Muscle layer of colon (tissue), 2 donors: ENCODE measurements at regions not wholly inside any gene's neighbourhood (a gene's known extent, or its start where the extent isn't known, plus 50 kb on each side); places are given as distances from the start of the nearest gene placed in this dataset.

Experiments used
- H3K27ac ChIP-seq: one replicate; pipeline ENCODE4 v1.7.0; 2013; ENCODE audit warnings: low read depth, mild to moderate bottlenecking, low read length, moderate library complexity
- H3K27me3 ChIP-seq, 2 donors: one replicate each; pipeline ENCODE4 v1.7.0; 2013; ENCODE audit warnings: low read length in 2 of 2, mild to moderate bottlenecking in 2 of 2; ENCODE audit not compliant: insufficient read depth in 2 of 2, control insufficient read depth in 1 of 2
- H3K36me3 ChIP-seq: one replicate; pipeline ENCODE4 v1.7.0; 2013; ENCODE audit warnings: mild to moderate bottlenecking, low read length; ENCODE audit not compliant: insufficient read depth
- H3K4me1 ChIP-seq: one replicate; pipeline ENCODE4 v1.7.0; 2013; ENCODE audit warnings: mild to moderate bottlenecking, low read length; ENCODE audit not compliant: insufficient read depth
- H3K4me3 ChIP-seq, 2 donors: one replicate each; pipeline ENCODE4 v1.7.0; 2013; ENCODE audit warnings: low read length in 2 of 2, low read depth in 1 of 2, mild to moderate bottlenecking in 1 of 2, moderate library complexity in 1 of 2
- H3K9ac ChIP-seq: one replicate; pipeline ENCODE4 v1.7.0; 2013; ENCODE audit warnings: low read length
- H3K9me3 ChIP-seq: one replicate; pipeline ENCODE4 v1.7.0; 2013; ENCODE audit warnings: mild to moderate bottlenecking, low read length
- donor health status: abdominal sarcoma.
- donor health status: Adenocarcinoma of cecum.

DNA sequence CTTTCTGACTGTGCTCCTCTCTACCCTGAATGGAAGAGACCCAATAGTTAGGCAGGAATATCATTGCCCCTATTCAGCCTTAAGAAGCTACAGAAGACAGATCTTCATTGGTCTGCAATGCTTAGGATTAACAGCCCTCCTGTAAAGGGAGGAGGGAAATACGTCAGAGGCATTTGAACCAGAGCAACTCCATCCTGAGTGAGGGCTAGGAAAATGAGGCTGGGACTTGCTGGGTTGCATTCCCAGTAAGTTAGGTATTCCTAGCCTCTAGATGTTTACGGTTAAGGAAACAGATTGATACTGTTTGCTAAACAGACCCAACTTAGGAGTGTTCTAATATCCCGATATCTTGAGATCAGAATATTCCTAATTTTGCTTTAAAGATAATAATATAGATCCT is 63.5 kb downstream of the PCDH18 start:
- H3K27me3 ChIP-seq = no peaks in the 10 kb centered on the region
- H3K36me3 ChIP-seq = no peaks in the 10 kb centered on the region
- H3K9me3 ChIP-seq = no peaks in the 10 kb centered on the region
- no peak overlapping the region for H3K4me3 ChIP-seq
- H3K27ac ChIP-seq = no peak overlapping the region
- H3K9ac ChIP-seq = no peak overlapping the region
- no peaks in the 10 kb centered on the region for H3K4me1 ChIP-seq

- Histone ChIP-seq H3K9me3 (no peaks in the 10 kb centered on the region), H3K4me1 (no peaks in the 10 kb centered on the region), H3K36me3 (no peaks in the 10 kb centered on the region), H3K4me3 (no peak overlapping the region), H3K9ac (no peak overlapping the region), H3K27ac (no peak overlapping the region), H3K27me3 (no peaks in the 10 kb centered on the region)
These were observed 64.8 kb downstream of the PCDH18 start for GRCh38 chr4:137467537-137467936.

GRCh38 chr4:137463377-137464003 is 68.8 kb downstream of the PCDH18 start:
- H3K4me1 ChIP-seq = no peaks in the 10 kb centered on the region
- H3K27ac ChIP-seq = no peak overlapping the region
- no peak overlapping the region for H3K9ac ChIP-seq
- H3K4me3 ChIP-seq = no peak overlapping the region
- H3K36me3 ChIP-seq = no peaks in the 10 kb centered on the region
- H3K27me3 ChIP-seq = no peaks in the 10 kb centered on the region
- no peaks in the 10 kb centered on the region for H3K9me3 ChIP-seq

DNA sequence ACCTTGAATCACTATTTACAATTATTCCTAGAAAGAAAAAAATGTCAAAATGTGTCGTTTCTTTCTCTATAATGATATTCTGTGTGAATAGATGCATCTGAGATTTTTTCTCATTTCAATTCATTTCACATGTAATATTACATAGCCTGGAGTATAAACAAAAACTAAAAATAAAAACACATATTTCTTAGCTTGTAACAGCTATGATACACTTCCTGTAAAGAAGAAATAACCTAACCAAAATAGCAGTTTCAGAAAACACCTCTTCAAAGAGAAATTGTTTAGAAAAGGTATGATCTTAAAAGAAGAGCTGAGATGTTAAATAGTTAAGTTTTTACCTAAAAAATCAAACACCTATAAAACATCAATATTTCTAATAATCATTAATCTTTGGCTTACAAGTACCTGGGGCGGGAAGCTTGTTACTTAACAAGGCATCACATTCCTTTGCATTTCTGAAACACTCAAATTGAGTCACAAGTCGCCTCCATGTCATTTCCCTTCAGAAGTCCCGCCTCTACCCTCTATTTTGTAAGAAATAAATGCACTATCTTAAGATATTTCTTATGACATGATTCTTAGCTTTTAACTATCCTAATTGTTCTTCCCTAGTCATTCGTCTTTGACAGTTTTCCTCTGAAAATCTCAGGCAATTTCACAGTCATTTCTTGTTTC is 76.5 kb downstream of the PCDH18 start:
- Histone ChIP-seq H3K36me3 (no peaks in the 10 kb centered on the region), H3K4me3 (no peak overlapping the region), H3K4me1 (peaks cover 3% of the 10 kb centered on the region), H3K9me3 (no peaks in the 10 kb centered on the region), H3K9ac (no peak overlapping the region), H3K27me3 (no peaks in the 10 kb centered on the region), H3K27ac (no peak overlapping the region)

DNA sequence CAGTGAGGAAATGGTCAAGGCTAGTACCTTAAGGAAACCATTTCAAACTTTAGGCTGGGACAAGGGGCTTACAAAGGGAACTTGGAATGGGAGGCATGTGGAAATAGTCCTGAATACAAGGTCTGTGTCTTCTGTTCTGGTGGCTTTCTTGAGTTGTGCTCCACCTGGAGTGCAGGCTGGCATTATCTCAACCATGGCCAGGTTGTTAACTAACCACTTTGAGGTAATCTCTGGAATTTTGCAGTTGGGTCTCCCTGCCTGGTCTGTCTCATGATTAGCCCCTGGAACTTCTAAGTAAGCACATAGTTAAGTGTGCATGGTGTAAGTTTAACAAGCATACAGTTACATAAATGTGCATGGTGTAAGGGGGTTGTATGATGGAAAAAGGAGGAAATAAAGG is 77.5 kb downstream of the PCDH18 start:
- no peaks in the 10 kb centered on the region for H3K36me3 ChIP-seq
- no peak overlapping the region for H3K4me3 ChIP-seq
- no peak overlapping the region for H3K27ac ChIP-seq
- H3K4me1 ChIP-seq = peaks cover 6% of the 10 kb centered on the region
- H3K9me3 ChIP-seq = no peaks in the 10 kb centered on the region
- H3K9ac ChIP-seq = no peak overlapping the region
- H3K27me3 ChIP-seq = no peaks in the 10 kb centered on the region

DNA sequence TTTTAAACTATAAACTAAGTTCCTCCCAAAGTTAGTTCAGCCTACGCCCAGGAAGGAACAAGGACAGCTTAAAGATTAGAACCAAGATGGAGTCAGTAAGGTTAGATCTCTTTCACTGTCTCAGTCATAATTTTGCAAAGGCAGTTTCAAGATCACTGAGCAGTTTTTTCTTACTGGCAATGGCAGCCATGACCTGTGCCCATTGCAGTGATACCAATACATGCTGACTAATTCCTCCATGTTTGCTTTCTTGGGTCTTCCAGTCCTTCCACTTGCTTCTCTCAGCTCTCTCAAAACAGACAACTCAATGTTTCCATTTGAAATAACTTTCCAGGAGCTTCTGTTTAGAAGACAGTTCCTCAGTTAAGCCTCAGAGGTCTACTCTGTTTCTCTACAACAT is 79.5 kb downstream of the PCDH18 start:
- H3K9me3 ChIP-seq = no peaks in the 10 kb centered on the region
- peaks cover 6% of the 10 kb centered on the region for H3K4me1 ChIP-seq
- H3K9ac ChIP-seq = no peak overlapping the region
- H3K27ac ChIP-seq = no peak overlapping the region
- no peak overlapping the region for H3K4me3 ChIP-seq
- no peaks in the 10 kb centered on the region for H3K36me3 ChIP-seq
- no peaks in the 10 kb centered on the region for H3K27me3 ChIP-seq

- Histone ChIP-seq H3K27ac (no peak overlapping the region), H3K4me3 (no peak overlapping the region), H3K36me3 (no peaks in the 10 kb centered on the region), H3K4me1 (peaks cover 6% of the 10 kb centered on the region), H3K27me3 (no peaks in the 10 kb centered on the region), H3K9me3 (no peaks in the 10 kb centered on the region), H3K9ac (no peak overlapping the region)
These were observed 81.0 kb downstream of the PCDH18 start for GRCh38 chr4:137451172-137451825.

DNA sequence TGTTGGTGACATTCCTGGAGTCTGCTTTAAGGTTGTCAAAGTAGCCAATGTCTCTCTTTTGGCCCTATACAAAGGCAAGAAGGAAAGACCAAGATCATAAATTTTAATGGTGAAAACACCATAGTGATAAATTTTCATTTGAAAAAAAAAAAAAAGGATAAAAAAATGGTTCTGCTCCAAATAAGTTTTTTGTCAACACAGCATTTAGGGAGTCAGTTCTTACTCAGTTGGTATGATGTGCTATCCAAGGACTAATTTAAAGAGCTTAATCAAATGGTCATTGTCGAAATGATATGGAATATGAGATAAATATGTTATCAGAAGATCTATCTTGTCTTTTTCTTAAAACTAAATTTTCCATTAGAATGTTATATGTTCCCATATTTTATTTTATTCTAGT is 83.9 kb downstream of the PCDH18 start:
- Histone ChIP-seq H3K27ac (no peak overlapping the region), H3K9me3 (no peaks in the 10 kb centered on the region), H3K36me3 (no peaks in the 10 kb centered on the region), H3K9ac (no peak overlapping the region), H3K27me3 (no peaks in the 10 kb centered on the region), H3K4me1 (peaks cover 6% of the 10 kb centered on the region), H3K4me3 (no peak overlapping the region)

DNA sequence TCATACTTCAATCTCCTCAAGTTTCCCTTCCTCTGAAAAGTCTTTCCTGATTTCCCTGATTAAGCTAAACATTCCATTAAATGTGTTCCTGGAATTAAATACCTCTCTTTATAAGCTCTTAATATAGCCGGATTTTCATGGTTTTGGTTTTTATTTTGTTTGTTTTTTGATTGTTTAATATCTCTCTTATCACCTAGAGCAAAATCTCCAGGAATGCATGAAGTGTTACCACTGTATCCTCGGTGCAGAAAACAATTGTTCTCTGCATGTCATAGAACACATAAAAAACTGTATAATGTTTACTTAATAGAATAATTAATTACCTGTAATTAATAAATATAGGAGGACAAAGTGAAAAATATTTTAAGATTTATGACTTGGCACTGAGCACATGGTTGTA is 86.2 kb downstream of the PCDH18 start:
- Histone ChIP-seq H3K4me1 (peaks cover 6% of the 10 kb centered on the region), H3K4me3 (no peak overlapping the region), H3K27ac (no peak overlapping the region), H3K27me3 (no peaks in the 10 kb centered on the region), H3K36me3 (no peaks in the 10 kb centered on the region), H3K9me3 (no peaks in the 10 kb centered on the region), H3K9ac (no peak overlapping the region)

DNA sequence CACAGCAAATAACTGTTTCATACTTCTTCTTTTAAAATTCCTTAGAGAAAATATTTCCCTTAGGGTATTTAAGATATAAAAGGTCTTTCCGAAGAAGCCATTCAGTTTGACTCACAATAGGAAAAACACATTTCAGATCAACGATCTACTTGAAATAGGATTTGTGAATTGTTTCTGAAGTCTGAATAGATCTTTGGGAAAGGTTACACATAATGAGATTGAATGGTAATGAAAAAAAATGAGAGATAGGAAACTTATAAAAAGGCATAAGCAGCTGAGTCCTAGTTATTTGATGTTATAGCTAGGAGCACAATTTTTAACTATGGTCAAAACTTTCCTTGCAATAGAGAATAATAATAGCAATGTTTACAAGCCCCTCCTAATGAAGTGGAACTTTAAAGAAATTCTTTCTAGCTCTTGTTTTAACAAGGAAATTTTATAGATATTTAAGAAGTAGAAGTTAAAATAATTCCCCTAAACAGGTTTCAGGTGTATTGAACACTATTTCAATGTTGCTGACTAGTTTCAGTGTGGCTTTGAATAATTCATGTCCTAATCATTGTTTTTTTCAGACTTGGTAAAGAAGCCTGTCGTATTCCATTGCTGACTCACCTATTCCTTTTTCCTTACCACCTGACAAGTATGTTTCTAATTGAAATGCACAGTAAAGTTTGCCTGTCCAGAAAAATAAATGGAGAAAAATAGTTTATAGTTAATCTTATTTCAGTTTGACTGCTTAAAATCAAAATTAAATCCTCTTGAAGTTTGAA is 89.1 kb downstream of the PCDH18 start:
- Histone ChIP-seq H3K4me1 (no peaks in the 10 kb centered on the region), H3K27ac (no peak overlapping the region), H3K9me3 (no peaks in the 10 kb centered on the region), H3K27me3 (no peaks in the 10 kb centered on the region), H3K9ac (no peak overlapping the region), H3K36me3 (no peaks in the 10 kb centered on the region), H3K4me3 (no peak overlapping the region)

- H3K27me3 ChIP-seq = no peaks in the 10 kb centered on the region
- no peak overlapping the region for H3K9ac ChIP-seq
- no peaks in the 10 kb centered on the region for H3K4me1 ChIP-seq
- H3K27ac ChIP-seq = no peak overlapping the region
- H3K9me3 ChIP-seq = no peaks in the 10 kb centered on the region
- H3K36me3 ChIP-seq = no peaks in the 10 kb centered on the region
- H3K4me3 ChIP-seq = no peak overlapping the region
These were observed 99.6 kb downstream of the PCDH18 start for GRCh38 chr4:137432446-137433311.
